GM21619 (cell line): ENCODE measurements at regions not wholly inside any gene's neighbourhood (a gene's known extent, or its start where the extent isn't known, plus 50 kb on each side); places are given as distances from the start of the nearest gene placed in this dataset.

Source experiments
- ATAC-seq: cut with Tn5 transposase; IDR thresholded peaks from one replicate; pipeline ENCODE4 v1.9.1; 2021; ENCODE audit not compliant: unreplicated experiment

DNA sequence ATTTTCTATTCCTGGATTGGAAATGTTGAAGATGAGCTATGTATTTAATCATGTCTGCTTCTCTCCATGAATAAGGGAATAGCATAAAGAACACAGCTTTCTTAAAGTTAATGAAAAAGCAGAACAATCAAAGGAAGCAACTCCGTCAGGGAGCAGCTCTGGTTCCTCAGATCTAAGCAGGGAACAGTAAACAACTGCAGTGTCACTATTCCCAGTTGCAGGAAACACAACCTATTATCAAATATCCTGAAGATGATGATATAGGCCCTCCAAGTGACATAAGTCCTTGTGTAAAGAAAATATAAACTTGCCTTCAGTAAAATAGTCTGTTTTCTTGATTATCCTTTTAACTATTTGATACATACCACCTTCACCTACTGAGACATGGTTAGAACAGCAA, 228.1 kb downstream of the KCNC2 start:
- no peak for ATAC-seq

- ATAC-seq: no peak
Measured at GRCh38 chr12:74983917-74984316, 225.7 kb downstream of the KCNC2 start.

GRCh38 chr12:74984631-74985030, 225.0 kb downstream of the KCNC2 start:
- no peak for ATAC-seq

DNA sequence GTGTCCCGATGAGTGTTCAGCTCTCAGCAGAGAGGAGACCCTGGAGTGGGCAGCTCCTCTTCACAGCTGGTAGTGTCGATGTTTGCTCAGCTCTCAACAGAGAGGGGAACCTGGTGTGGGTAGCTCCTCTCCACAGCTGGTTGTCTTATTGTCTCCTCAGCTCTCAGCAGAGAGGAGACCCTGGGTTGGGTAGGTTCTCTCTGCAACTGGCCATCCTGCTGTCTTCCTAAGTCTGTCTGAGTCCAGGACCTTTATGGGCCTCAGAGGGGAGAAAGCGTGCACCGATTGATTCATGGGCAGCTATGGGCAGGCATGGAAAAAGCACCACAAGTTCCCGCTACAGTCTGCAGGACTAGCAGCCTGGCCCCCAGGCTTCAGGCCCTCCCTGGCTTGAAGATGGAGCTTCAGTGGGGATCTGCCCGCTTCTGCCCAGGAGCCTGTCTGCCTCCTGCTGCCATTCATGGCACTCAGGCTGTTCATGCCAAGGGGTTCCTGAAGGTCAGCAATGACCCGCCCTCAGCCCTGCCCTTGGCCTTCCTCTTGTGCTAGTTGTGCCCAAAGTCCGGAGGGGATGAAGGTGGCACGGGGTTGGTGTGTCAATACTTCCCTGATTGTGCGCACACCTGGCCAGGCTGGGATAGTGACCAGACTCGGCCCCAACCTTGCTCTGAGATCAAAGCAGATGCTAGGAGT, 224.2 kb downstream of the KCNC2 start:
- ATAC-seq: no peak

- ATAC-seq: no peak
Measured at GRCh38 chr12:74985986-74986319, 223.7 kb downstream of the KCNC2 start.

DNA sequence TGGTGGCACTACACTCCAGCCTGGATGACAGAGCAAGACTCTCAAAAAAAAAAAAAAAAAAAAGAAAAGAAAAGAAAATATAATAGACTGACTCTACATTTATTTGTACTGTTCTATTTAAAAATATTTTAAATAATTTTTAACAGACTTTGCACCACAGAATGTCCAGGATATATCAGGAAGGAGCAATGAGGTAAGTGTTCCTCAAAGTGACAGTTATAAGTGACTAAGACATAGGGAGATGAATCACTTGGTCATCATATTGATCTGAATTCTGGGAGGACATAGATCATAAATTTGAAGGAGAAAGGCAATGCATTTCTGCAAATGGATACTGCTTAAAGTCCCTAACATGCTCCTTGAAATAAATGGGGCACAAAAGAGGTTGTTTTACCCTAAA, 221.5 kb downstream of the KCNC2 start:
- no peak for ATAC-seq
